ENCODE measurements at regions not wholly inside any gene's neighbourhood (a gene's known extent, or its start where the extent isn't known, plus 50 kb on each side); places are given as distances from the start of the nearest gene placed in this dataset.

DNA sequence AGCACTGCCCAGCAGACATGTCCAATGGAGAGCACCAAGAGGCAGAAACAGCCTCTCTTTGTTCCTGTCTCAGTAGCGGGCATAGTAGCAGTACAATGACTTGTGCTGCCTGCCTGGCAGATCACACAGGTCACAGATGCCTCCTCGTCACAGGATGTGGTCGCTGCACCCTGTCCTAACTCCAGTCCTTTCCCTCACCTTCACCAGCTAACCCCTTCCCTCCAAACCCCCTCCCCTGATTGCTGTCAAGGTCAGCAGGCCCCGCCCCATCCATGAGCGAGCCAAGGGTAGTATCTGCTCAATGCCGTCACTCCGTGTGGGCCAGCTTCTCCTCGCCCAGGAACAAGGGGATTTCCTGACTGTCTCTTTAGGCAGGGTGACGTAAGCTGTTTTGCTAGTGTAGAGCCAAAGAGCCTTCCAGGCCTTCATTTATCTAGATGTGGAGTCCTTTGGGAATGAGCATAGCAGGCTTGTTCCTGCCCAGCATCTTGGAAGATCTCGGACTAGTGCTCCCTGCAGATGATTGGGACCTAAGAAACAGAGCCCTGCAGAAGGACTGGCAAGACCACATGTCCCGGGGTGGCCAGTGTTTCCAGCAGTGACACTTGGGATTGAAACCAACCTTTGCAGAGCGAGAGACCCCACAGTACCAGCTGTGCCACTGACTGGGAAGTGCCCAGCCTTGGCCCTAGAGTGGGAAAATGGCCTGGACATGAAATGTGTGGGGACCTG lies 75.9 kb upstream of the TNRC6C start:
- peak; percentile 25 for DNase-seq

GRCh38 chr17:77883213-77883650 lies 75.3 kb upstream of the TNRC6C start:
- DNase-seq, result no peak

DNA sequence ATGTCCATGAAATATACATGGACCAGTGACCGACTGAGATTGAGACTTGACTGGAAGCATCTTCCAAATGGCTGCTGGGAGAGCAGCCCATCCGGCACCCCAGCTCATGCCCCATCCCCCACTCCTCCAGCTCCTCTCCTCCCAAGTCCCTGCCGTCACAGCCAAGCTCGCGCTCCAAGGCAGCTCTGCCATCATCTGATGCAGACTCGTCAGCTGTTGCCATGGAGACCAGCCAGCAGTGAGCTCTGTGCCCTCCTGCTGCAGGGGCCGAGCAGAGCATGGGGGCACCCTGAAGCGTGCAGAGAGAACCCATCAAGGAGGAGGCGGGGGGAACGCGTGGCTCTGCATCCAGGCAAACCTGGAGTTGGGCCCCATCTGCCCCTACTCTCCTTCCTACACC lies 74.5 kb upstream of the TNRC6C start:
- no peak for DNase-seq

DNA sequence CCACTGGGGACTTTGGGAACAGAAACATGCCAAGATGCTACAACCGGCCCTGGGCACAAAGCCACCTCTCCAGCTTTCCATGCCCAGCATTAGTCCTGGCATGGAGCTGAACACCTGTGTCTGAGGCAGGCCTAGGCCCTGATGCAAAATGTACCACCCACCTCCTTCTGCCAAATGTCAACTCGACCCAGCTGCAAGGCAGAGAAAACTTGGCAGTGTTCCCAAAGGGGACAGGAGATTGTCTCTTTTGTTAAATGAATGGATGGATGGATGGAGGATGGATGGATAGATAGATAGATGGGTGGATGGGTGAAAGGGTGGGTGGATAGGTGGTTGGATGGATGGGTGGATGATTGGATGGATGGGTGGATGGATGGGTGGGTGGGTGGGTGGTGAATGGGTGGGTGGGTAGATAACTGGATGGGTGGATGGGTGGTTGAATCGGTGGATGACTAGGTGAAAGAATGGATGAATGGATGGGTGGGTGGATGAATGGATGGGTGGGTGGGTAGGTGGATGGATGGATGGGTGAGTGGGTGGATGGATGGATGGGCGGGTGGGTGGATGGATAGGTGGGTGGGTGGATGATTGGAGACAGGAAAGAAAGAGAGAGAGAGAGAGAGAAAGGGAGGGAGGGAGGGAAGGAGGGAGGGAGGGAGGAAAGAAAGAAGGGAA lies 73.4 kb upstream of the TNRC6C start:
- DNase-seq, result no peak

DNA sequence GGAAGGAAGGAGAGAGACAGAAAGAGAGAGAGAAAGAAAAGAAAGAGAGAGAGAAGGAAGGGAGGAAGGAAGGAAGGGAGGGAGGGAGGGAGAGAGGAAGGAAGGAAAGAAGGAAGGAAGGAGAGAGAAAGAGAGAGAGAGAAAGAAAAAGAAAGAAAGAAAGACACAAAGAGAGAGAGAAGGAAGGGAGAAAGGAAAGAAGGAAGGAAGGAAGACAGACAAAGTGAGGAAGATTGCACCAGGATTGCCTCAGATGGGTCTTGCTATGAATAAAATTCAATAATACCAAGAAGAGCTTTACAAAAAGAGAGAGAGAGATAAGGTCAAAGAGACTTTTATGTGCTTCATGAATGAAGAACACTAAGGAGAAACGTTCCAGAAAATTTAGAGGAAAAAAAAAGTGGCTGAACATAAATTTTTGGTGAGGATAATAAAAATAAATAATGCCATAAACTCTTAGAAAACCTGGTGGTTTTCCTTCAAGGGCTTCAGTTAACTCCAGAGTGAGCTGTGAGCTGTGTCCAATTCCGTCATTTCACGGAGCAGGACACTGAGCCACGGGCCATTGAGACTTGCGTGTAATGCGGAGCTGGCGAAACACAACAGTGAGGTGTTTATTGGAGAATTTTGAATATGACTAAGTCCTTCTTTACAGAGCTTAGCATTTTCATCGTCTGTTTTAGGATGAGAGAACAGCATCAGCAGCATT lies 72.7 kb upstream of the TNRC6C start:
- no peak for DNase-seq

DNA sequence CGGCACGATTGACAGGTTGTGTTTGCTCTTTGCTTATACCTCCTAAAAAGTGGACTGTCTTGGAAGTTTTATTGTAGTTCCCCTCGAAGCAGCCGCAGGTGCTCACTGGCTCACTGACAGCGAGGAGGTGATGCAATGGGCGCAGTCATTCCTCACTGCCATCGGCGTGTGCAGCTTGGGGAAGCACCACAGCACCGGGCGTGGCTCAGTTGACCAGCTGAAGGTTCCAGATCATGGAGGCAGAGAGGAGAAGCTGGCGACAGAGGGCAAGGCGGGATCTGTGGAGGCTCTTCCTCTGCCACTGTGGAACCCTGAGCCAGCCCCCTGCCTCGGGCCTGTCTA lies 72.1 kb upstream of the TNRC6C start:
- DNase-seq, result no peak

DNA sequence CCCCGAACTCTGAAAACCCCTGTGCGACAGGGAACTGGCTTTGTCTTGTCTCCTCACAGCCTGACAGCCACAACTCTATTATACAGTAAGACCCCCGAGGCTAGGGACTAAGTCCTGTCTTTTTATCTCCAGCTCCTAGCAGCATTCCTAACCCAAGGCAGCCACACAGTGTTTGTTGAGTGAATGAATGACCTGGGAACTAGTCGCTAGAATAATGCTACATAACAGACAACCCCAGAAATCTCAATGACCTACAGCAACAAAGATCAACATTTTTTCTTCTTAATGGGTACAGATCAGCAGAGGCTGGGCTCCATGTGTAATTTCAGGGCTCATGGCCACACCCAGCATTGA lies 71.4 kb upstream of the TNRC6C start:
- no peak for DNase-seq

DNA sequence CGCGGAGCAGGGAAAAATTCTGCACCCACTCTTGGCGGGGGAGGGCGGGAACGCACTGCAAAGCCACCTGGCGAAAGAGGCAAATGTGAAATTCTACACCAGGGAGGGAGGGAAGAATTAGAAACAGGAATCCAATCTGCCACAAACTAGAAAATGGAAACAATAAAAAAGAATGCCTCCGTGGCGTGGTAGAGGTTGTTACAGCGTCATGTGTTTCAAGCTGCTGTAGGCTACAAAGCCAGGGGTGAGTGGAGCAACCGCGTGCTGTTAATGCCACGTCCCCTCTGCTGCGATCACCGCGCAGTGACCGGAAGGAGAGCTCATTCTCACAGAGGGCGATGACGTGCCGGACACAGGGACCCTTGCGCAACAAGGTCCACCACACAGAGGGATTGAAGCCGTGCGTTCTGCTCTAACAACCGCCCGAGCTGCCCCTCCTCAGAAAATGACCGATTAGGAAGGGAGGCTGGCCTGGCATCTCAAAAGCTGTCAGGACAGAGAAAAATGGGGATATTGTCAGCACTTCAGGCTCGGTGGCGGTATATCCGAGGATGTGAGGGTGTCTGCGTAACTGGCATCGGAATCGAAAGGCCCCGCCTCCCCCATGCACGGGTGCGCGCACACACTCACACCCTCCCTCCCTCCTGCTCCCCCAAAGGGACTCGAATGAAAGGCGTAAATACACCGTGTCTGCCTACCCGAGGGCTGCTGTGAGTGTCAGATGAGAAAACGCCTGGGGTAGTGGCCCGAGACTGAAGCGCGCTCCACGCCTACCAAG lies 70.8 kb upstream of the TNRC6C start:
- DNase-seq, result peak; percentile 43

DNA sequence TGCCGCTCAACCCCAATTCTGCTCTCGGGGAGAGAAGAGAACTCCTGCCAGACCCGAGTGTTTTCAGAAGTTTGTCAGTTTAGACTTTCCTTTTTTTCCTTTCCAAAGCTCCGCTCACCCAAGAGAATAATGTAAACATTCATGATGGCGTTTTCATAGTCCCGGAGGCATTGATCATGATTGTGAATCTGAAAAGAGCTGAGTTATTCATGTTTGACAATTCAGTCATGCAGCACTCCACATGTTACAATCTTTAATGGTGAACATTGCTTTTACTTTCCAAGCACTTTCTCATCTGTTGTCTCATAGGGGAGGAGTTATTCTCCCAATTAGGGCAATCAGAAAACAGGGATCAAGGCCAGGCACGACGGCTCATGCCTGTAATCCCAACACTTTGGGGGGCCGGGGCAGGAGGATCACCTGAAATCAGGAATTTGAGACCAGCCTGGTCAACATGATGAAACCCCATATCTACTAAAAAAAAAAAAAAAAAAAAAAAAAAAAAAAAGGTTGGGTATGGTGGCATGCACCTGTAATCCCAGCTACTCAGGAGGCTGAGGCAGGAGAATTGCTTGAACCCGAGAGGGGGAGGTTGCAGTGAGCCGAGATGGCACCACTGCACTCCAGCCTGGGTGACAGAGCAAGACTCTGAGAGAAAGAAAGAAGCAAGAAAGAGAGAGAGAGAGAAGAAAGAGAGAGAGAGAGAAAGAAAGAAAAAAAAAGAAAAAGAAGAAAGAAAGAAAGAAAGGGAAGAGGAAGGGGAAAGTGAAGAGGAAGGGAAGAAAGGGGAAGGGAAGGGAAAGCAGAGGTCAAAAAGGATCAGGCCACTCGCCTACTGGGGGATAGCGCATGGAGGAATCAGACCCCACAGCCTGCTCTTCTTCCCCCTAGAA lies 70.0 kb upstream of the TNRC6C start:
- DNase-seq, result no peak

DNA sequence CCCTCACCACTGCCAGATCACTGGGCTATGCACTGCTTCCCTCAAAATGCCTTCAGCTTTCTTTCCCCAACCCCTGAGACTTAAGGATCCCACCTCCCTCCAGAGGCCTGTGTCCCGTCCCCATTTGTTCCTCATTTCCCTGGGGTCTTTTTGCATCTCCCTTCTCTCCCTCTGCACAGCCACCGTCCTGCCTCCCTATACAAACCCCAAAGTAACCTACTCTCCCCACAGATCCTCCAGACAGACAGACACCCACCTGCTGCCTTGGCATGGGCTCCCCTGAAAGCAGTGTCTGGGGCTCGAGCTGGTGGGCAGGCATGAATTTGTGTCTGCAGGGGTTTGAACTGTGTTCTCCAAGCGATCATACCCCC lies 69.4 kb upstream of the TNRC6C start:
- no peak for DNase-seq

- DNase-seq, result no peak
Measured at GRCh38 chr17:77889866-77890760, 68.4 kb upstream of the TNRC6C start.

DNA sequence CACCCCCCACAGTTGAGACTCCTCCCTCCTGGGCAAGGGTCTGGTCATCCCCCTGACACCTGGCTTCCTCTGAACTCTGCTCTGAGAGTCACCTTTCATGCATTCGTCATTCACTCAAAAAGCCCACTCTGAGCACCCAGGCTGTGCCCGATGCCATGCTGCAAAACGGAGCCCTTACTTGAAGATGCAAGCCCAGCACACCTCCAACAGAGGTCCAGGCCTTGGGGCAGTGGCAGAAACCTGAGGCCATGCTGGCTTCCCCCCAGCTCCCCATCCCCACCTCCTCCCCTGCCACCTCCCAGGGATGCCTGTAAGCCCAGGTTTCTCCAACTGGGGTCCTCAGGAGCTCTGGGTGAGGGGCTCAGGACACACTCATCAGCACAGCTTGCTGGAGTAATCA lies 67.7 kb upstream of the TNRC6C start:
- DNase-seq, result no peak

DNA sequence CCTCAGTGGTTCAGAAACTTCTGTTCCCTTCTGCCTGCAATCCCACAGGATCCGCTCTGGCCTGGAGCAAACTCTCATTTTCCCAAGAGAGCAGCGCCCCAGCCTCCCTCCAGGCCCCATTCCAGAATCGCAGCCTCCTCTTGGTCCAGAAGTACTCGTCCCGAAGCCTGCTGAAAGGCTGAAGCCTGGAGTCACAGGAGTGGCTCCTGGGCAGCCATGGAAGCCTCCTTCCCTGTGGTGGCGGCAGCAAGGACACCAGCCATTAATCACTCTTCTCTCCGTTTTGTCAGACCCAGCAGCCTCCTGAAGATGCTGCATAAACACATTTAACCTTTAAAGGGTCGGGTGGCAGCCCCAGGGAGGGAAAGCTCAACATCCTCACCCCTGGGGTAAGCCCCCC lies 66.9 kb upstream of the TNRC6C start:
- DNase-seq, result no peak

DNA sequence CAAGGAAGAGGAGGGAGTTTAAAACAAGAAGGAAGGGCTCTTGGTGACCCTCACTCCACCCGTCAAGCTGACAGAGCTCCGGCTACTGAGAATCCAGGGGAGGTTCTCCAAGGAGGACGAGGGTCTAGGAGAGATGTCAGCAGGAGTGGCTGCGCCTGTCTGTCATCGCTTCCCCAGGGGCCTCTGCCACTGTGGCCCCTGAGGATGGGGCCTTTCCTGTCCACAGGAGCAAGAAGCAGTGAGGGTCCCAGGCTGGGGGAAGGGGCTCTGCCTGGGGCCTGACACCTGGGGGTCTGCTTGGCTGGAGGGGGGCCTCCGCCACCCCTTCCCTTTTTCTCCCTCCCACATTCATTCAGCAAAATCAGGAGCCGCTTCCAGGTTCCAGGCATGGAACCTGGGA lies 66.5 kb upstream of the TNRC6C start:
- DNase-seq, result no peak

GRCh38 chr17:77892469-77893143 lies 65.9 kb upstream of the TNRC6C start:
- DNase-seq, result no peak

- DNase-seq, result no peak
Measured at GRCh38 chr17:77893144-77894044, 65.1 kb upstream of the TNRC6C start.

GRCh38 chr17:77894126-77894956 lies 64.2 kb upstream of the TNRC6C start:
- DNase-seq, result no peak

- no peak for DNase-seq
Measured at GRCh38 chr17:77897741-77898301, 60.7 kb upstream of the TNRC6C start.
